ENCODE measurements at regions not wholly inside any gene's neighbourhood (a gene's known extent, or its start where the extent isn't known, plus 50 kb on each side); places are given as distances from the start of the nearest gene placed in this dataset.

- no peak for TF ChIP-seq CTCF (conservative IDR thresholded peaks at IDR 0.05; ENCODE audit: low read length)
- no peak for TF ChIP-seq EZH2phosphoT487 (IDR thresholded peaks at IDR 0.05; ENCODE audit: borderline replicate concordance, low read depth, low read length)
Observed at GRCh38 chr13:44181931-44182330, 191.7 kb upstream of the SERP2 start.

Data from OCI-LY7 (cell line).